GM23248 (cell line): ENCODE measurements at regions not wholly inside any gene's neighbourhood (a gene's known extent, or its start where the extent isn't known, plus 50 kb on each side); places are given as distances from the start of the nearest gene placed in this dataset.

Source experiments
- DNase-seq: peaks from one replicate; pipeline ENCODE4 v3.0.0-alpha.2; 2015
- H2AFZ ChIP-seq: fragments of 200-600 bp; sonication (generic); 2 replicates; pipeline ENCODE4 v1.6.1; 2016; ENCODE audit warnings: antibody characterized with exemption
- H3F3A ChIP-seq: fragments of 200-600 bp; sonication (generic); 2 replicates; pipeline ENCODE4 v1.6.1; 2016; ENCODE audit warnings: mild to moderate bottlenecking, antibody characterized with exemption, mixed run types; ENCODE audit not compliant: insufficient read depth
- H3K27ac ChIP-seq: fragments of 200-600 bp; sonication (generic); 2 replicates; pipeline ENCODE4 v1.5.1; 2016; ENCODE audit warnings: mild to moderate bottlenecking
- H3K27me3 ChIP-seq: fragments of 200-600 bp; sonication (generic); replicated peaks from 2 replicates; pipeline ENCODE4 v1.6.1; 2016; ENCODE audit warnings: mild to moderate bottlenecking; ENCODE audit not compliant: insufficient read depth
- H3K36me3 ChIP-seq: fragments of 200-600 bp; sonication (generic); 2 replicates; pipeline ENCODE4 v1.6.1; 2016; ENCODE audit warnings: low read depth, mild to moderate bottlenecking
- H3K4me1 ChIP-seq: fragments of 200-600 bp; sonication (generic); 2 replicates; pipeline ENCODE4 v1.6.1; 2016; ENCODE audit warnings: mild to moderate bottlenecking; ENCODE audit not compliant: insufficient read depth
- H3K4me2 ChIP-seq: fragments of 200-600 bp; sonication (generic); one replicate; pipeline ENCODE4 v1.6.1; 2016; ENCODE audit warnings: mild to moderate bottlenecking; ENCODE audit not compliant: unreplicated experiment
- H3K4me3 ChIP-seq: fragments of 200-600 bp; sonication (generic); 2 replicates; pipeline ENCODE4 v1.5.1; 2016; ENCODE audit warnings: mild to moderate bottlenecking
- H3K79me2 ChIP-seq: fragments of 200-600 bp; sonication (generic); 2 replicates; pipeline ENCODE4 v1.6.1; 2016; ENCODE audit warnings: mild to moderate bottlenecking; ENCODE audit not compliant: insufficient read depth
- H3K9ac ChIP-seq: fragments of 200-600 bp; sonication (generic); 2 replicates; pipeline ENCODE4 v1.6.1; 2016; ENCODE audit warnings: mild to moderate bottlenecking
- H3K9me2 ChIP-seq: fragments of 200-600 bp; sonication (generic); 2 replicates; pipeline ENCODE4 v1.6.1; 2016; ENCODE audit warnings: mixed run types, mild to moderate bottlenecking, moderate library complexity; ENCODE audit not compliant: insufficient read depth
- H3K9me3 ChIP-seq: fragments of 200-600 bp; sonication (generic); one replicate; pipeline ENCODE4 v1.6.1; 2017; ENCODE audit warnings: low read depth
- H4K20me1 ChIP-seq: fragments of 200-600 bp; sonication (generic); 2 replicates; pipeline ENCODE4 v1.6.0; 2016; ENCODE audit not compliant: insufficient read depth
- EZH2 ChIP-seq: fragments of 200-600 bp; sonication (generic); IDR thresholded peaks from 2 replicates; pipeline ENCODE4 v1.6.1; 2018; ENCODE audit warnings: antibody characterized with exemption, mild to moderate bottlenecking; ENCODE audit not compliant: insufficient read depth, poor library complexity, severe bottlenecking
- EZH2phosphoT487 ChIP-seq: fragments of 200-600 bp; sonication (generic); IDR thresholded peaks from 2 replicates; pipeline ENCODE4 v1.6.1; 2018; ENCODE audit warnings: antibody characterized with exemption, moderate library complexity, mild to moderate bottlenecking, low read depth; ENCODE audit not compliant: insufficient read depth
- WGBS, 2 experiments: methylation state at CpG; one replicate each; pipeline ENCODE4 v1.1.6; 2015 to 2017; ENCODE audit warnings: low lambda C conversion rate in 2 of 2, low coverage in 1 of 2; ENCODE audit errors: missing lambda C conversion rate in 2 of 2; 5-methylcytosine and 5-hydroxymethylcytosine counted together
- in situ Hi-C: fragments of 300-500 bp; cut with MboI; formaldehyde crosslinking; loops from 2 replicates; pipeline ENCODE4 v1.15.0; 2020

GRCh38 chr5:30734118-30734517 is 459.4 kb upstream of the CDH6 start:
- no peaks in the 10 kb centered on the region for H3K4me1 ChIP-seq
- in situ Hi-C loops = no loop called here
- H3F3A ChIP-seq = no peaks in the 10 kb centered on the region
- H4K20me1 ChIP-seq = no peaks in the 10 kb centered on the region
- TF ChIP-seq EZH2 = no peak
- H3K27ac ChIP-seq = no peak overlapping the region
- H3K36me3 ChIP-seq = no peaks in the 10 kb centered on the region
- no peak overlapping the region for H2AFZ ChIP-seq
- H3K27me3 ChIP-seq = no peaks in the 10 kb centered on the region
- no peak overlapping the region for H3K9ac ChIP-seq
- no peak for DNase-seq
- WGBS, 2 experiments = 25 to 42% methylated on average over 4 of the region's 4 CpGs
- H3K79me2 ChIP-seq = no peaks in the 10 kb centered on the region
- no peak overlapping the region for H3K4me2 ChIP-seq
- H3K9me3 ChIP-seq = no peaks in the 10 kb centered on the region
- H3K4me3 ChIP-seq = no peak overlapping the region
- H3K9me2 ChIP-seq = no peaks in the 10 kb centered on the region

GRCh38 chr5:30725073-30725472 is 468.4 kb upstream of the CDH6 start:
- H3K27ac ChIP-seq = no peak overlapping the region
- H3K27me3 ChIP-seq = no peaks in the 10 kb centered on the region
- WGBS, 2 experiments = 9 to 10% methylated on average over 1 of the region's 1 CpG
- H2AFZ ChIP-seq = no peak overlapping the region
- H3F3A ChIP-seq = no peaks in the 10 kb centered on the region
- no peak overlapping the region for H3K4me2 ChIP-seq
- H3K4me3 ChIP-seq = no peak overlapping the region
- H3K36me3 ChIP-seq = no peaks in the 10 kb centered on the region
- no peaks in the 10 kb centered on the region for H3K79me2 ChIP-seq
- no peak overlapping the region for H3K9ac ChIP-seq
- no peaks in the 10 kb centered on the region for H3K9me2 ChIP-seq
- no peaks in the 10 kb centered on the region for H4K20me1 ChIP-seq
- TF ChIP-seq EZH2phosphoT487 = no peak
- no peak for TF ChIP-seq EZH2
- H3K9me3 ChIP-seq = no peaks in the 10 kb centered on the region
- in situ Hi-C loops = no loop called here
- DNase-seq = no peak
- H3K4me1 ChIP-seq = no peaks in the 10 kb centered on the region

- Histone ChIP-seq H3K27ac (no peak overlapping the region), H3K9ac (no peak overlapping the region), H3K4me3 (no peak overlapping the region), H3K79me2 (no peaks in the 10 kb centered on the region), H3K4me1 (no peaks in the 10 kb centered on the region), H3K27me3 (no peaks in the 10 kb centered on the region), H3K4me2 (no peak overlapping the region), H4K20me1 (no peaks in the 10 kb centered on the region), H3K9me2 (no peaks in the 10 kb centered on the region), H2AFZ (no peak overlapping the region), H3F3A (no peaks in the 10 kb centered on the region), H3K9me3 (no peaks in the 10 kb centered on the region), H3K36me3 (no peaks in the 10 kb centered on the region)
- in situ Hi-C loops = no loop called here
- 53 to 64% methylated on average over 4 of the region's 4 CpGs for WGBS, 2 experiments
- no peak for DNase-seq
- TF ChIP-seq EZH2 = no peak
- TF ChIP-seq EZH2phosphoT487 = no peak
Observed at GRCh38 chr5:30698217-30698616, 495.3 kb upstream of the CDH6 start.

- no peaks in the 10 kb centered on the region for H3F3A ChIP-seq
- no peak overlapping the region for H3K27ac ChIP-seq
- H3K9me3 ChIP-seq = no peaks in the 10 kb centered on the region
- H2AFZ ChIP-seq = no peak overlapping the region
- no peaks in the 10 kb centered on the region for H3K9me2 ChIP-seq
- H3K36me3 ChIP-seq = no peaks in the 10 kb centered on the region
- in situ Hi-C loops = no loop called here
- WGBS, 2 experiments = 2 to 4% methylated on average over 2 of the region's 2 CpGs
- H3K4me3 ChIP-seq = no peak overlapping the region
- H3K9ac ChIP-seq = no peak overlapping the region
- no peaks in the 10 kb centered on the region for H3K79me2 ChIP-seq
- no peak for DNase-seq
- no peaks in the 10 kb centered on the region for H4K20me1 ChIP-seq
- no peaks in the 10 kb centered on the region for H3K27me3 ChIP-seq
- no peak for TF ChIP-seq EZH2phosphoT487
- TF ChIP-seq EZH2 = no peak
- no peak overlapping the region for H3K4me2 ChIP-seq
- H3K4me1 ChIP-seq = no peaks in the 10 kb centered on the region
Observed at GRCh38 chr5:30693326-30693725, 500.2 kb upstream of the CDH6 start.

GRCh38 chr5:30690931-30691330 is 502.6 kb upstream of the CDH6 start:
- H3K27ac ChIP-seq = no peak overlapping the region
- no peak overlapping the region for H2AFZ ChIP-seq
- H3K9me3 ChIP-seq = no peaks in the 10 kb centered on the region
- no peaks in the 10 kb centered on the region for H3K4me1 ChIP-seq
- 42 to 43% methylated on average over 8 of the region's 8 CpGs for WGBS, 2 experiments
- DNase-seq = no peak
- H3K9me2 ChIP-seq = no peaks in the 10 kb centered on the region
- no peak overlapping the region for H3K4me2 ChIP-seq
- no peaks in the 10 kb centered on the region for H3K79me2 ChIP-seq
- in situ Hi-C loops = no loop called here
- TF ChIP-seq EZH2 (no peak), EZH2phosphoT487 (no peak)
- H3K36me3 ChIP-seq = no peaks in the 10 kb centered on the region
- H4K20me1 ChIP-seq = no peaks in the 10 kb centered on the region
- no peak overlapping the region for H3K9ac ChIP-seq
- H3K4me3 ChIP-seq = no peak overlapping the region
- no peaks in the 10 kb centered on the region for H3K27me3 ChIP-seq
- no peaks in the 10 kb centered on the region for H3F3A ChIP-seq
